ENCODE measurements at regions not wholly inside any gene's neighbourhood (a gene's known extent, or its start where the extent isn't known, plus 50 kb on each side); places are given as distances from the start of the nearest gene placed in this dataset.

DNA sequence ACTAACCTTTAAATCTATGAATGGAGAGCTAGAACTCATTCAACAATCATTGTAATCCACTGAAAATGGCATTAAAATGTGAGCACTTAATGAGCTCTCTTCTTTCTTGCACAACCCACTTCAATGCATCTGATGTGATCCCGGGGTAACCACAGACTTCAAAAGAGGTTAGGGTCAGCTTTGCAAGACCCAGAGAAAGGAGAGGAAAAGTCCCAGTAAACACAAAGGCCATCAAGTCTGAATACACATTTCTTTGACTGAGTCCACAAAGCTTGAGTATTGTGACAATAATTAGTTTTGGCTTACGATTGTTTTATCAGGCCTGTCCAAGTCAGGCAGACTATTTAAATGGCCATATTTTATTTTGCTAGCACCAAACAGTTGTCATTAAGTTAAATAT is 148.8 kb upstream of the ZNF608 start (continued):
- TF ChIP-seq, protein P1, sequence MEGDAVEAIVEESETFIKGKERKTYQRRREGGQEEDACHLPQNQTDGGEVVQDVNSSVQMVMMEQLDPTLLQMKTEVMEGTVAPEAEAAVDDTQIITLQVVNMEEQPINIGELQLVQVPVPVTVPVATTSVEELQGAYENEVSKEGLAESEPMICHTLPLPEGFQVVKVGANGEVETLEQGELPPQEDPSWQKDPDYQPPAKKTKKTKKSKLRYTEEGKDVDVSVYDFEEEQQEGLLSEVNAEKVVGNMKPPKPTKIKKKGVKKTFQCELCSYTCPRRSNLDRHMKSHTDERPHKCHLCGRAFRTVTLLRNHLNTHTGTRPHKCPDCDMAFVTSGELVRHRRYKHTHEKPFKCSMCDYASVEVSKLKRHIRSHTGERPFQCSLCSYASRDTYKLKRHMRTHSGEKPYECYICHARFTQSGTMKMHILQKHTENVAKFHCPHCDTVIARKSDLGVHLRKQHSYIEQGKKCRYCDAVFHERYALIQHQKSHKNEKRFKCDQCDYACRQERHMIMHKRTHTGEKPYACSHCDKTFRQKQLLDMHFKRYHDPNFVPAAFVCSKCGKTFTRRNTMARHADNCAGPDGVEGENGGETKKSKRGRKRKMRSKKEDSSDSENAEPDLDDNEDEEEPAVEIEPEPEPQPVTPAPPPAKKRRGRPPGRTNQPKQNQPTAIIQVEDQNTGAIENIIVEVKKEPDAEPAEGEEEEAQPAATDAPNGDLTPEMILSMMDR (IDR thresholded peaks at IDR 0.05 in 2 of 3, conservative IDR thresholded peaks at IDR 0.05 in 1 of 3; ENCODE audit: control insufficient read depth in 2 of 3, extremely low read depth in 1 of 3, insufficient read depth in 1 of 3, low read depth in 3 of 3, low read length in 3 of 3) = no peak

DNA sequence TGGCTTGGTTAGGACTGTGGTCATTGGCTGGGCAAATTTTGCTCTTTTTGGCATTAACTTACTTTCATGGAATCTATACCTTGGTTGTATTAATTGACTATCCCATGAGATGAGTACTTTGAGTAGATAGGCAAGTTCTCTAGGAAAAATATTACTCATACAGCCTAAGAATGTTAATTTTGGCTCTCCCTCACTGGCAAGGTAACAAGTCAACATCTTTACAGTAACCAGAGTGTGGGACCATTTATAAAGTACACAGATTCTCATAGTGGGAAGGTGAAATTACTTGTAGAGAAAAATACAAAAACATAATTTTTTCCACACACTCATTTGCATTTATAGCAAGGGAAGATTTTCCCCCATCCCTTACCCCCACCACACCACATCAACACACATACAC is 154.6 kb upstream of the ZNF608 start:
- FAIRE-seq (no peak), ATAC-seq (no peak), DNase-seq (ENCODE audit: low read depth, low spot score) (no peak)
- H3K4me1 ChIP-seq (ENCODE audit: control insufficient read depth, insufficient read depth, low read length) = peaks cover 10% of the 10 kb centered on the region
- H3K27me3 ChIP-seq (replicated peaks in 1 of 2; ENCODE audit: control insufficient read depth in 2 of 2, insufficient read depth in 2 of 2, low read length in 1 of 2) = no peaks in the 10 kb centered on the region
- in situ Hi-C loops (cut with MboI) (no loop called here), intact Hi-C loops (cut with micrococcal nuclease; ENCODE audit: unreplicated experiment) (loop anchor here (10.0 kb wide), 1 partner anchor 446 kb away; no protein-coding TSS in a partner anchor)
- H3K9ac ChIP-seq (ENCODE audit: control insufficient read depth, insufficient read depth, low read length) = no peak overlapping the region
- H3K4me2 ChIP-seq (ENCODE audit: control insufficient read depth, insufficient read depth) = no peak overlapping the region
- H3K9me3 ChIP-seq (replicated peaks; ENCODE audit: control insufficient read depth, insufficient read depth, low read length) = no peaks in the 10 kb centered on the region
- ChIA-PET RAD21 (ENCODE audit: unreplicated experiment) (no interaction called here), SMC1A (ENCODE audit: uncharacterized antibody, unreplicated experiment) (no interaction called here), CTCF (no interaction called here), POLR2A (no interaction called here)
- H3K79me2 ChIP-seq (ENCODE audit: control insufficient read depth, insufficient read depth, low read length) = no peaks in the 10 kb centered on the region
- BruUV-seq (replicated peaks) = no TSS peak
- no peaks in the 10 kb centered on the region for H3K36me3 ChIP-seq (ENCODE audit: control insufficient read depth in 2 of 2, insufficient read depth in 2 of 2, low read length in 1 of 2)
- no peak overlapping the region for H3K27ac ChIP-seq (ENCODE audit: control insufficient read depth, insufficient read depth)
- H3K4me3 ChIP-seq = no peak overlapping the region
- no peaks in the 10 kb centered on the region for H4K20me1 ChIP-seq (ENCODE audit: control insufficient read depth, insufficient read depth)
- no peak overlapping the region for H2AFZ ChIP-seq (ENCODE audit: control insufficient read depth, low read depth, low read length)
- no peak for TF ChIP-seq RAD21 (IDR thresholded peaks at IDR 0.05; ENCODE audit: insufficient read depth, low read depth, low read length)
- no peak for TF ChIP-seq MTA3 (IDR thresholded peaks at IDR 0.05; ENCODE audit: borderline replicate concordance, low read length)
- TF ChIP-seq SRF (IDR thresholded peaks at IDR 0.05; ENCODE audit: low read depth in 2 of 2, low read length in 2 of 2) = no peak
- no peak for TF ChIP-seq RFX5 (IDR thresholded peaks at IDR 0.05; ENCODE audit: low read depth, low read length)
- TF ChIP-seq ZBED1 (IDR thresholded peaks at IDR 0.05; ENCODE audit: borderline replicate concordance) = no peak
- TF ChIP-seq, protein P2, sequence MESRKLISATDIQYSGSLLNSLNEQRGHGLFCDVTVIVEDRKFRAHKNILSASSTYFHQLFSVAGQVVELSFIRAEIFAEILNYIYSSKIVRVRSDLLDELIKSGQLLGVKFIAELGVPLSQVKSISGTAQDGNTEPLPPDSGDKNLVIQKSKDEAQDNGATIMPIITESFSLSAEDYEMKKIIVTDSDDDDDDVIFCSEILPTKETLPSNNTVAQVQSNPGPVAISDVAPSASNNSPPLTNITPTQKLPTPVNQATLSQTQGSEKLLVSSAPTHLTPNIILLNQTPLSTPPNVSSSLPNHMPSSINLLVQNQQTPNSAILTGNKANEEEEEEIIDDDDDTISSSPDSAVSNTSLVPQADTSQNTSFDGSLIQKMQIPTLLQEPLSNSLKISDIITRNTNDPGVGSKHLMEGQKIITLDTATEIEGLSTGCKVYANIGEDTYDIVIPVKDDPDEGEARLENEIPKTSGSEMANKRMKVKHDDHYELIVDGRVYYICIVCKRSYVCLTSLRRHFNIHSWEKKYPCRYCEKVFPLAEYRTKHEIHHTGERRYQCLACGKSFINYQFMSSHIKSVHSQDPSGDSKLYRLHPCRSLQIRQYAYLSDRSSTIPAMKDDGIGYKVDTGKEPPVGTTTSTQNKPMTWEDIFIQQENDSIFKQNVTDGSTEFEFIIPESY (IDR thresholded peaks at IDR 0.05) = no peak
- TF ChIP-seq, protein P3, sequence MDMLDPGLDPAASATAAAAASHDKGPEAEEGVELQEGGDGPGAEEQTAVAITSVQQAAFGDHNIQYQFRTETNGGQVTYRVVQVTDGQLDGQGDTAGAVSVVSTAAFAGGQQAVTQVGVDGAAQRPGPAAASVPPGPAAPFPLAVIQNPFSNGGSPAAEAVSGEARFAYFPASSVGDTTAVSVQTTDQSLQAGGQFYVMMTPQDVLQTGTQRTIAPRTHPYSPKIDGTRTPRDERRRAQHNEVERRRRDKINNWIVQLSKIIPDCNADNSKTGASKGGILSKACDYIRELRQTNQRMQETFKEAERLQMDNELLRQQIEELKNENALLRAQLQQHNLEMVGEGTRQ (IDR thresholded peaks at IDR 0.05; ENCODE audit: borderline replicate concordance, low read depth, low read length) = no peak
- TF ChIP-seq, protein P4, sequence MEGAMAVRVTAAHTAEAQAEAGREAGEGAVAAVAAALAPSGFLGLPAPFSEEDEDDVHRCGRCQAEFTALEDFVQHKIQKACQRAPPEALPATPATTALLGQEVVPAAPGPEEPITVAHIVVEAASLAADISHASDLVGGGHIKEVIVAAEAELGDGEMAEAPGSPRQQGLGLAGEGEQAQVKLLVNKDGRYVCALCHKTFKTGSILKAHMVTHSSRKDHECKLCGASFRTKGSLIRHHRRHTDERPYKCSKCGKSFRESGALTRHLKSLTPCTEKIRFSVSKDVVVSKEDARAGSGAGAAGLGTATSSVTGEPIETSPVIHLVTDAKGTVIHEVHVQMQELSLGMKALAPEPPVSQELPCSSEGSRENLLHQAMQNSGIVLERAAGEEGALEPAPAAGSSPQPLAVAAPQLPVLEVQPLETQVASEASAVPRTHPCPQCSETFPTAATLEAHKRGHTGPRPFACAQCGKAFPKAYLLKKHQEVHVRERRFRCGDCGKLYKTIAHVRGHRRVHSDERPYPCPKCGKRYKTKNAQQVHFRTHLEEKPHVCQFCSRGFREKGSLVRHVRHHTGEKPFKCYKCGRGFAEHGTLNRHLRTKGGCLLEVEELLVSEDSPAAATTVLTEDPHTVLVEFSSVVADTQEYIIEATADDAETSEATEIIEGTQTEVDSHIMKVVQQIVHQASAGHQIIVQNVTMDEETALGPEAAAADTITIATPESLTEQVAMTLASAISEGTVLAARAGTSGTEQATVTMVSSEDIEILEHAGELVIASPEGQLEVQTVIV (IDR thresholded peaks at IDR 0.05; ENCODE audit: borderline replicate concordance, partially characterized antibody) = no peak
- TF ChIP-seq HDGF (IDR thresholded peaks at IDR 0.05) = no peak
- TF ChIP-seq, protein P5, sequence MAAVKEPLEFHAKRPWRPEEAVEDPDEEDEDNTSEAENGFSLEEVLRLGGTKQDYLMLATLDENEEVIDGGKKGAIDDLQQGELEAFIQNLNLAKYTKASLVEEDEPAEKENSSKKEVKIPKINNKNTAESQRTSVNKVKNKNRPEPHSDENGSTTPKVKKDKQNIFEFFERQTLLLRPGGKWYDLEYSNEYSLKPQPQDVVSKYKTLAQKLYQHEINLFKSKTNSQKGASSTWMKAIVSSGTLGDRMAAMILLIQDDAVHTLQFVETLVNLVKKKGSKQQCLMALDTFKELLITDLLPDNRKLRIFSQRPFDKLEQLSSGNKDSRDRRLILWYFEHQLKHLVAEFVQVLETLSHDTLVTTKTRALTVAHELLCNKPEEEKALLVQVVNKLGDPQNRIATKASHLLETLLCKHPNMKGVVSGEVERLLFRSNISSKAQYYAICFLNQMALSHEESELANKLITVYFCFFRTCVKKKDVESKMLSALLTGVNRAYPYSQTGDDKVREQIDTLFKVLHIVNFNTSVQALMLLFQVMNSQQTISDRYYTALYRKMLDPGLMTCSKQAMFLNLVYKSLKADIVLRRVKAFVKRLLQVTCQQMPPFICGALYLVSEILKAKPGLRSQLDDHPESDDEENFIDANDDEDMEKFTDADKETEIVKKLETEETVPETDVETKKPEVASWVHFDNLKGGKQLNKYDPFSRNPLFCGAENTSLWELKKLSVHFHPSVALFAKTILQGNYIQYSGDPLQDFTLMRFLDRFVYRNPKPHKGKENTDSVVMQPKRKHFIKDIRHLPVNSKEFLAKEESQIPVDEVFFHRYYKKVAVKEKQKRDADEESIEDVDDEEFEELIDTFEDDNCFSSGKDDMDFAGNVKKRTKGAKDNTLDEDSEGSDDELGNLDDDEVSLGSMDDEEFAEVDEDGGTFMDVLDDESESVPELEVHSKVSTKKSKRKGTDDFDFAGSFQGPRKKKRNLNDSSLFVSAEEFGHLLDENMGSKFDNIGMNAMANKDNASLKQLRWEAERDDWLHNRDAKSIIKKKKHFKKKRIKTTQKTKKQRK (IDR thresholded peaks at IDR 0.05; ENCODE audit: low read depth, low read length) = no peak
- TF ChIP-seq CHD1 (IDR thresholded peaks at IDR 0.05; ENCODE audit: low read depth, low read length) = no peak

Data from GM12878 (cell line).